T-helper 1 cell treated with Interleukin-12 subunit alpha and Interleukin-12 subunit beta and Interleukin-4 antibody, amounts not matched to agents 30 μg/mL and 1 μg/mL, for 36 hours (primary cell): ENCODE measurements at regions not wholly inside any gene's neighbourhood (a gene's known extent, or its start where the extent isn't known, plus 50 kb on each side); places are given as distances from the start of the nearest gene placed in this dataset.
"Not testable (repeated sequence)": the region's sequence is repeated elsewhere in the genome, so short reads cannot be mapped to it uniquely, and the experiment has no call there.

Experiments
- H3K27ac Mint-ChIP-seq: one replicate; pipeline ENCODE4 v1.8.0; 2021; ENCODE audit warnings: mild to moderate bottlenecking, mixed read lengths
- H3K27me3 Mint-ChIP-seq: one replicate; pipeline ENCODE4 v1.8.0; 2021; ENCODE audit warnings: low read depth, mixed read lengths
- H3K36me3 Mint-ChIP-seq: one replicate; pipeline ENCODE4 v1.8.0; 2021; ENCODE audit warnings: low read depth, mixed read lengths
- H3K4me1 Mint-ChIP-seq: one replicate; pipeline ENCODE4 v1.8.0; 2021; ENCODE audit warnings: low read depth, mixed read lengths
- H3K4me3 Mint-ChIP-seq: one replicate; pipeline ENCODE4 v1.8.0; 2021; ENCODE audit warnings: mild to moderate bottlenecking, moderate library complexity, mixed read lengths
- H3K9me3 Mint-ChIP-seq: one replicate; pipeline ENCODE4 v1.8.0; 2021; ENCODE audit warnings: mixed read lengths

DNA sequence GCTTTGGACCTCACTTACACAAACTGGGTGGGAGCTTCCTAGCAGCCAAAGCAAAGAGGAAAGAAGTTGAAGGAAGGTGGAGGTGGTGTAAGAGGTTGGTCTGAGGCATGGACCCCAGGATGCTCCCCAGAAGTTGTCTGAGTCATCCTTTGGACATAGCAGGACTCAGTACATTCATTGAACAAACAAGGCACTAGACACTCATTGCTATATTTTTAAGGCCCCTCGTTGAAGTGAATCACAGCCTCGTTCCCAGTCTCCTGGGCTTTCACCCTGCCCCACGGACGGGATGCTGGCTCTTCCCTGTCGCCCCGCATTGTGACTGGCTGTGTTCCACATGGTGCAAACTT, 95.9 kb upstream of the FGF3 start:
- Mint-ChIP-seq H3K4me1 (no peaks in the 10 kb centered on the region), H3K27ac (no peak overlapping the region), H3K4me3 (no peak overlapping the region), H3K9me3 (no peaks in the 10 kb centered on the region), H3K27me3 (peaks cover 3% of the 10 kb centered on the region), H3K36me3 (no peaks in the 10 kb centered on the region)

DNA sequence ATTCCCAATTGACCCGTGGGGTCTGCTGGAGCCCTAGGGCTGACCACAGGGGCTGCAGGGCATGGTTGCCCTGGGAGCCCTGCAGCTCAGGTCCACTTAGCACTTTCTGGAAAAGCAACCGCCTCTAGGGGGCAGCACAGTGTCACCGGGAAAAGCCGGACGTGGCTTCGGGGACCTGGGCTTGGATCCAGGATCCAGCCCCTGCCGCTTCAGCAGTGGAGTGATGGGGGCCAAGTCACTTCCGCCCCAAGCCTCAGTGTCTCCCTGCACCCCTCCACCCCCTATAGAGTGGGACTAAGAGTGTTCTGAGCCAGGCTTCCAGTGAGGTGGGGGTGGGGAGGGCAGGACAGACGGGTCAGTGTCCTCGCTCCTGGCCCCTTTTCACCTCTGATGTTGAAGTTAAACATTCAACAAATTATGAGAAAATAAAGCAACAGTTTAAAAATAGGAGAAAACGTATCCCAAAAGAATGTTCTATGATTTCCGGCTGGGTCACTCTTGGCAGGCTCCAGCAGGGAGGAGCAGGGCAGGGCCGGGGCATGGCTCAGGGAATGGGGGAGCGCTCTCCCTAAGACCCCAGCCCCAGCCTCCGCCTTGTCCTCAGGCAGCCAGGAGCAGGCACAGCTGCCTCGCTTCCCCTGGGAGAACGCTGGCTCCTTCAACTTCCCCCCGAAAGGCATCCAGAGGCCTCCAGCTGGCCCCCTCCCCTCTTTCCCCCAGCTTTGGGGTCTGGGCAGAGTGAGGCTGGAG, 96.5 kb upstream of the FGF3 start:
- peaks cover 3% of the 10 kb centered on the region for H3K27me3 Mint-ChIP-seq
- H3K27ac Mint-ChIP-seq = no peak overlapping the region
- H3K4me3 Mint-ChIP-seq = no peak overlapping the region
- no peaks in the 10 kb centered on the region for H3K9me3 Mint-ChIP-seq
- H3K36me3 Mint-ChIP-seq = no peaks in the 10 kb centered on the region
- H3K4me1 Mint-ChIP-seq = no peaks in the 10 kb centered on the region

DNA sequence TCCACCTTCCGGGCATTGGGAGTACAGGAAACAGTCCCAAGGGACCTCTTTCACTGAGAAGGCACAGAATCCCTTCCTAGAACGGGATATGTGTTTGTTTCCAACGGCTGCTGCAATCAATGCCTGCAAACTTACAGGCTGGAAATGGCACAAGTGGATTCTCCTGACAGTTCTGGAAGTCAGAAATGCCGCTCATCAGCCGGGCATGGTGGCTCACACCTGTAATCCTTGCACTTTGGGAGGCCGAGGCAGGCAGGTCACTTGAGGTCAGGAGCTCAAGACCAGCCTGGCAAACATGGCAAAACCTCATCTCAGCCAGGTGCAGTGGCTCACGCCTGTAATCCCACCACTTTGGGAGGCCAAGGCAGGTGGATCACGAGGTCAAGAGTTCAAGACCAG, 97.0 kb upstream of the FGF3 start:
- H3K9me3 Mint-ChIP-seq, H3K27ac Mint-ChIP-seq, H3K27me3 Mint-ChIP-seq, H3K4me1 Mint-ChIP-seq, H3K4me3 Mint-ChIP-seq, H3K36me3 Mint-ChIP-seq: not testable (repeated sequence)

DNA sequence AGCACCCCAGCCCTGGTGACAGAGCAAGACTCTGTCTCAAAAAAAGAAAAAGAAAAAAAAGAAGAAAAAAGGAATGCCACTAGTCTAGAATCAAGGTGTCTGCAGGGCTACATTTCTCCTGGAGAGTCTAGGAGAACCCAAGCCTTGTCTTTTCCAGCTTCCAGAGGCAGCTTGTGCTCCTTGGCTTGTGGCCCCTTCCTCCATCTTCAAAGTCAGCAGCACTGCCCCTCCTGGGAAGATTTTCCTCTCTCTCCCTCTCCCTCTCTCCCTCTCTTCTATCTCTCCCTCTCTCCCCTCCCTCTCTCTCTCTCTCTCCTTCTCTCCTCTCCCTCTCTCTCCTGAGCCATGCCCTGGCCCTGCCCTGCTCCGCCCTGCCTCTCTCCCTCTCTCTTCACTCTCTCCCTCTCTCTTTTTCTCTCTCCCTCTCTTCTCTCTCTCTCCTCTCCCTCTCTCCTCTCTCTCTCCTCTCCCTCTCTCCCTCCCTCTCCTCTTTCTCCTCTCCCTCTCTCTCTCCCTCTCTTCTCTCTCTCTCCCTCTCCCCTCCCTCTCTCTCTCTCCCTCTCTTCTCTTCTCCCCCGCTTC, 97.7 kb upstream of the FGF3 start:
- H3K36me3 Mint-ChIP-seq = no peaks in the 10 kb centered on the region
- no peak overlapping the region for H3K27ac Mint-ChIP-seq
- peaks cover 3% of the 10 kb centered on the region for H3K27me3 Mint-ChIP-seq
- no peak overlapping the region for H3K4me3 Mint-ChIP-seq
- H3K4me1 Mint-ChIP-seq = no peaks in the 10 kb centered on the region
- H3K9me3 Mint-ChIP-seq = no peaks in the 10 kb centered on the region

GRCh38 chr11:69917529-69917928, 98.3 kb upstream of the FGF3 start:
- Mint-ChIP-seq H3K36me3 (no peaks in the 10 kb centered on the region), H3K9me3 (no peaks in the 10 kb centered on the region), H3K27me3 (peaks cover 3% of the 10 kb centered on the region), H3K4me3 (no peak overlapping the region), H3K4me1 (no peaks in the 10 kb centered on the region), H3K27ac (no peak overlapping the region)

GRCh38 chr11:69918231-69918937, 99.2 kb upstream of the FGF3 start:
- Mint-ChIP-seq H3K27ac (no peak overlapping the region), H3K4me1 (no peaks in the 10 kb centered on the region), H3K9me3 (no peaks in the 10 kb centered on the region), H3K36me3 (no peaks in the 10 kb centered on the region), H3K4me3 (no peak overlapping the region), H3K27me3 (peaks cover 8% of the 10 kb centered on the region)

GRCh38 chr11:69918938-69919650, 99.9 kb upstream of the FGF3 start:
- H3K36me3 Mint-ChIP-seq = no peaks in the 10 kb centered on the region
- no peak overlapping the region for H3K4me3 Mint-ChIP-seq
- H3K27me3 Mint-ChIP-seq = peaks cover 14% of the 10 kb centered on the region
- H3K9me3 Mint-ChIP-seq = no peaks in the 10 kb centered on the region
- no peak overlapping the region for H3K27ac Mint-ChIP-seq
- no peaks in the 10 kb centered on the region for H3K4me1 Mint-ChIP-seq

DNA sequence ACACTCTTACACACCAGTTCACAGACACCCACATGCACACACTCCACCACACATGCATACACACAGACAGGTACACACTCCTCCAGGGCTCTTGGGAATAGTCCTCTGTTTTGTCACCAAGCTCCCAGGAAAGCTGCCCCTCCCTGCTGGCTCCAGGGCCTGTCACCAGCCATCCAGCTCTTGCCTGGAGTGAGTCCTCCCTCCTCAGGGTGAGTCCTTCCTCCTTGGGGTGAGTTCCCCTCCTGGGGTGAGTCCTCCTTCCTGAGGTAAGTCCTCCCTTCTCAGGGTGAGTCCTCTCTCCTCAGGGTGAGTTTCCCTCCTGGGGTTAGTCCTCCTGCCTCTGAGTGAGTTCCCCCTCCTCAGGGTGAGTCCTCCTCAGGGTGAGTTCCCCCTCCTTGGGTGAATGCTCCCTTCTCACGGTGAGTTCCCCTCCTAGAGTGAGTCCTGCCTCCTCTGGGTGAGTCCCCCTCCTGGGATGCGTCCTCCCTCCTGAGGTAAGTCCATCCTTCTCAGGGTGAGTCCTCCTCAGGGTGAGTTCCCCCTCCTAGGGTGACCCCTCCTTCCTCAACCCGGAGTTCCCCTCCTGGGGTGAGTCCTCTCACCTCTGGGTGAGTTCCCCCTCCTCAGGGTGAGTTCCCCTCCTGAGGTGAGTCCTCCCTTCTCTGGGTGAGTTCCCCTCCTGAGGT, 100.6 kb upstream of the FGF3 start:
- H3K27ac Mint-ChIP-seq = no peak overlapping the region
- H3K4me1 Mint-ChIP-seq = no peaks in the 10 kb centered on the region
- H3K27me3 Mint-ChIP-seq = peaks cover 21% of the 10 kb centered on the region
- H3K4me3 Mint-ChIP-seq = no peak overlapping the region
- H3K9me3 Mint-ChIP-seq = no peaks in the 10 kb centered on the region
- H3K36me3 Mint-ChIP-seq = no peaks in the 10 kb centered on the region

GRCh38 chr11:69920345-69921127, 101.3 kb upstream of the FGF3 start:
- no peak overlapping the region for H3K4me3 Mint-ChIP-seq
- H3K9me3 Mint-ChIP-seq = no peaks in the 10 kb centered on the region
- H3K27ac Mint-ChIP-seq = no peak overlapping the region
- H3K4me1 Mint-ChIP-seq = peaks cover under 1% of the 10 kb centered on the region
- H3K27me3 Mint-ChIP-seq = peaks cover 28% of the 10 kb centered on the region
- no peaks in the 10 kb centered on the region for H3K36me3 Mint-ChIP-seq

- Mint-ChIP-seq H3K4me1 (peaks cover 4% of the 10 kb centered on the region), H3K27ac (no peak overlapping the region), H3K36me3 (no peaks in the 10 kb centered on the region), H3K4me3 (no peak overlapping the region), H3K27me3 (peaks cover 36% of the 10 kb centered on the region), H3K9me3 (no peaks in the 10 kb centered on the region)
Measured at GRCh38 chr11:69921128-69922014, 102.2 kb upstream of the FGF3 start.

DNA sequence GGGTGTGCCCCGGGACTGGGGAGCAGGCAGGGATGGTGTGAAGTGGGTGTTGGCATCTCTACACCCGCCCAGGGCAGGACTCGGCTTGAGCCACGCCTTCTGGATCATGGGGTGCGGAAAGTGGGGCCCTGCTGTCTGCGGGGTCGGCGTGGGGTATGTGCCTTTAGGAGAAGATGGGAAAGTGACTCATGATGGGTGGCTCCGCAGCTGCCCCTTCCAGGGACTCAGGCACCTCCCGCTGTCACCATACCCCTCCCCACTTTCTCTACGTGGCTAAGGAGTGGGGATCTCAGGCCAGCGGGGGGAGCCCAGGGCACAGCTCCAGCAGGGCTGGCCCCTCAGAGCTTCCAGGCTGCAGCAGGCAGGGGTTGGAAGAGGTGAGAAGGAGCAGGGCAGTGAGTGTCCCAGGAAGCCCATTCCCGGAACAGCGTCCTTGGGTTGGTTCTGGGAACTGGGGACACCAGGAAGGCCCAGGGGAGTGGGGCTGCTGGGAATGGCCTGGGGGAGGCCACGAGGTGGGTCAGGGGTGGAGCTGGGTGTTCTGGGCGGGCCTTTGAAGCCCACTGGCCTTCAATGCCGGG, 102.9 kb upstream of the FGF3 start:
- Mint-ChIP-seq H3K36me3 (no peaks in the 10 kb centered on the region), H3K4me1 (peaks cover 4% of the 10 kb centered on the region), H3K9me3 (no peaks in the 10 kb centered on the region), H3K4me3 (no peak overlapping the region), H3K27ac (no peak overlapping the region), H3K27me3 (peaks cover 41% of the 10 kb centered on the region)

GRCh38 chr11:69922596-69923111, 103.4 kb upstream of the FGF3 start:
- H3K27me3 Mint-ChIP-seq = peaks cover 38% of the 10 kb centered on the region
- H3K9me3 Mint-ChIP-seq = no peaks in the 10 kb centered on the region
- H3K27ac Mint-ChIP-seq = no peak overlapping the region
- H3K4me3 Mint-ChIP-seq = no peak overlapping the region
- peaks cover 4% of the 10 kb centered on the region for H3K4me1 Mint-ChIP-seq
- H3K36me3 Mint-ChIP-seq = no peaks in the 10 kb centered on the region

GRCh38 chr11:69923196-69923595, 104.0 kb upstream of the FGF3 start:
- Mint-ChIP-seq H3K9me3 (no peaks in the 10 kb centered on the region), H3K36me3 (no peaks in the 10 kb centered on the region), H3K27ac (no peak overlapping the region), H3K4me3 (no peak overlapping the region), H3K27me3 (peaks cover 40% of the 10 kb centered on the region), H3K4me1 (peaks cover 4% of the 10 kb centered on the region)
